H1 (cell line): ENCODE measurements at regions not wholly inside any gene's neighbourhood (a gene's known extent, or its start where the extent isn't known, plus 50 kb on each side); places are given as distances from the start of the nearest gene placed in this dataset.
"Not testable (repeated sequence)": the region's sequence is repeated elsewhere in the genome, so short reads cannot be mapped to it uniquely, and the experiment has no call there.

ENCODE experiments used
- CTCF ChIA-PET: fragments of 300-600 bp; sonication (Branson Sonifier 250); formaldehyde crosslinking; loops from one replicate; lab custom pipeline; 2021; ENCODE audit not compliant: partially characterized antibody; lab: Charles Lee
- POLR2A ChIA-PET: fragments of 300-600 bp; sonication (Branson Sonifier 250); formaldehyde crosslinking; loops from one replicate; lab custom pipeline; 2021; ENCODE audit warnings: inconsistent platforms; ENCODE audit not compliant: partially characterized antibody; lab: Charles Lee
- DNase-seq, 2 experiments: peaks; one replicate each; pipeline versions ENCODE4 v3.0.0 to v3.0.0-alpha.2; 2010 to 2022; ENCODE audit warnings: low spot score in 2 of 2, low read depth in 1 of 2, mixed read lengths in 1 of 2
- FAIRE-seq: peaks from 2 replicates; lab custom pipeline; 2011; peaks lifted over from hg19 to GRCh38; lab: Jason Lieb, UNC
- H2AFZ ChIP-seq: 2 replicates; pipeline ENCODE4 v1.8.1; 2012; ENCODE audit warnings: low read length, inconsistent platforms
- H2AK5ac ChIP-seq: 2 replicates; pipeline ENCODE4 v1.6.1; 2013; ENCODE audit warnings: low read depth, low read length
- H2BK120ac ChIP-seq: replicated peaks from 2 replicates; pipeline ENCODE3; 2013; ENCODE audit warnings: low read depth, low read length, inconsistent platforms
- H2BK12ac ChIP-seq: 2 replicates; pipeline ENCODE4 v1.6.1; 2013; ENCODE audit warnings: low read depth, low read length
- H2BK15ac ChIP-seq: 2 replicates; pipeline ENCODE4 v1.6.1; 2013; ENCODE audit warnings: low read length
- H2BK20ac ChIP-seq: 2 replicates; pipeline ENCODE4 v1.6.1; 2013; ENCODE audit warnings: low read length
- H2BK5ac ChIP-seq: 2 replicates; pipeline ENCODE4 v1.6.1; 2013; ENCODE audit warnings: low read depth, low read length
- H3K14ac ChIP-seq: 2 replicates; pipeline ENCODE4 v1.6.1; 2013; ENCODE audit warnings: inconsistent platforms; ENCODE audit not compliant: insufficient read length
- H3K18ac ChIP-seq: 2 replicates; pipeline ENCODE4 v1.6.1; 2013; ENCODE audit warnings: low read length; ENCODE audit errors: extremely low read depth
- H3K23ac ChIP-seq: 2 replicates; pipeline ENCODE4 v1.6.1; 2013; ENCODE audit warnings: inconsistent platforms; ENCODE audit not compliant: insufficient read length
- H3K23me2 ChIP-seq: 2 replicates; pipeline ENCODE4 v1.6.1; 2013; ENCODE audit warnings: low read depth, low read length
- H3K27ac ChIP-seq: 2 replicates; pipeline ENCODE4 v1.6.1; 2011; ENCODE audit warnings: low read depth, low read length, inconsistent platforms
- H3K27me3 ChIP-seq, 4 experiments: replicated peaks in 1 of 4; 1 replicate in 1 of 4; 2 replicates in 3 of 4; pipeline versions ENCODE4 v1.6.1 to v1.8.1; 2011 to 2013; ENCODE audit warnings: low read length in 3 of 4, mild to moderate bottlenecking in 3 of 4, inconsistent platforms in 2 of 4, mixed read lengths in 2 of 4, moderate library complexity in 1 of 4; ENCODE audit not compliant: control insufficient read depth in 3 of 4, insufficient read depth in 3 of 4; ENCODE audit errors: extremely low read depth in 1 of 4
- H3K36me3 ChIP-seq, 4 experiments: 2 replicates each; pipeline versions ENCODE4 v1.6.1 to v1.8.1; 2011 to 2013; ENCODE audit warnings: mild to moderate bottlenecking in 4 of 4, low read length in 3 of 4, moderate library complexity in 2 of 4, control low read depth in 1 of 4, inconsistent platforms in 1 of 4; ENCODE audit not compliant: insufficient read depth in 4 of 4, control insufficient read depth in 2 of 4
- H3K4ac ChIP-seq: replicated peaks from 2 replicates; pipeline ENCODE3; 2013; ENCODE audit warnings: low read length, low read depth, mixed read lengths, inconsistent platforms; ENCODE audit not compliant: insufficient read length
- H3K4me1 ChIP-seq, 4 experiments: replicated peaks in 1 of 4; 1 replicate in 1 of 4; 2 replicates in 3 of 4; pipeline versions ENCODE4 v1.6.1 to v1.8.1; 2011 to 2013; ENCODE audit warnings: low read length in 3 of 4, inconsistent platforms in 2 of 4, mixed read lengths in 1 of 4; ENCODE audit not compliant: insufficient read depth in 4 of 4, control insufficient read depth in 3 of 4
- H3K4me2 ChIP-seq, 2 experiments: 2 replicates each; pipeline versions ENCODE4 v1.6.1 to v1.8.1; 2011 to 2013; ENCODE audit warnings: low read depth in 2 of 2, low read length in 2 of 2, control low read depth in 1 of 2, inconsistent platforms in 1 of 2, mild to moderate bottlenecking in 1 of 2; ENCODE audit not compliant: insufficient read depth in 1 of 2
- H3K4me3 ChIP-seq, 4 experiments: fragments of 200-600, 300-600 bp in 1 of 4; sonication (generic), shearing (Covaris generic), sonication (Bioruptor Twin) in 1 of 4; 2 replicates each; pipeline versions ENCODE4 v1.5.1 to v1.8.1; 2011 to 2016; ENCODE audit warnings: low read length in 4 of 4, low read depth in 3 of 4, control low read depth in 2 of 4, inconsistent platforms in 2 of 4, mild to moderate bottlenecking in 2 of 4, mixed read lengths in 1 of 4, moderate library complexity in 1 of 4; ENCODE audit not compliant: insufficient read depth in 2 of 4; ENCODE audit errors: extremely low read depth in 1 of 4
- H3K56ac ChIP-seq: replicated peaks from 2 replicates; pipeline ENCODE3; 2013; ENCODE audit warnings: low read depth, mild to moderate bottlenecking, mixed read lengths, low read length, inconsistent platforms; ENCODE audit not compliant: insufficient read length
- H3K79me1 ChIP-seq: 2 replicates; pipeline ENCODE4 v1.6.1; 2013; ENCODE audit warnings: low read depth, low read length, control low read depth
- H3K79me2 ChIP-seq, 2 experiments: 2 replicates each; pipeline versions ENCODE4 v1.6.1 to v1.8.1; 2012 to 2013; ENCODE audit warnings: low read length in 2 of 2, mild to moderate bottlenecking in 2 of 2, inconsistent platforms in 1 of 2; ENCODE audit not compliant: insufficient read depth in 2 of 2, control insufficient read depth in 1 of 2
- H3K9ac ChIP-seq, 4 experiments: replicated peaks in 1 of 4; 1 replicate in 1 of 4; 2 replicates in 3 of 4; pipeline versions ENCODE4 v1.6.1 to v1.8.1; 2011 to 2013; ENCODE audit warnings: low read depth in 3 of 4, low read length in 3 of 4, control low read depth in 2 of 4, mild to moderate bottlenecking in 2 of 4, moderate library complexity in 2 of 4, inconsistent platforms in 1 of 4; ENCODE audit errors: extremely low read depth in 1 of 4
- H3K9me3 ChIP-seq, 2 experiments: 2 replicates each; pipeline versions ENCODE4 v1.6.1 to v1.8.1; 2012 to 2013; ENCODE audit warnings: mild to moderate bottlenecking in 2 of 2, moderate library complexity in 2 of 2, control low read depth in 1 of 2, inconsistent platforms in 1 of 2, low read depth in 1 of 2, low read length in 1 of 2, mixed read lengths in 1 of 2; ENCODE audit not compliant: insufficient read depth in 2 of 2
- H4K20me1 ChIP-seq, 2 experiments: replicated peaks in 1 of 2; 2 replicates each; pipeline versions ENCODE3 to v1.8.1; 2011 to 2013; ENCODE audit warnings: inconsistent platforms in 2 of 2, low read length in 2 of 2, mild to moderate bottlenecking in 1 of 2; ENCODE audit not compliant: insufficient read depth in 2 of 2, control insufficient read depth in 1 of 2
- H4K5ac ChIP-seq: 2 replicates; pipeline ENCODE4 v1.6.1; 2013; ENCODE audit warnings: low read length, low read depth, mixed read lengths, inconsistent platforms; ENCODE audit not compliant: insufficient read length
- H4K8ac ChIP-seq: 2 replicates; pipeline ENCODE4 v1.8.0; 2013; ENCODE audit warnings: mild to moderate bottlenecking, moderate library complexity, low read length, inconsistent platforms; ENCODE audit not compliant: insufficient read depth; ENCODE audit errors: extremely low read depth
- H4K91ac ChIP-seq: replicated peaks from 2 replicates; pipeline ENCODE3; 2013; ENCODE audit warnings: low read length, mixed read lengths, inconsistent platforms; ENCODE audit not compliant: insufficient read length
- WGBS, 2 experiments: shearing (Covaris generic) in 1 of 2; methylation state at CpG; one replicate each; pipeline versions ENCODE4 v1.1.6 to v1.1.7; 2013 to 2015; ENCODE audit warnings: low lambda C conversion rate in 2 of 2, mixed read lengths in 2 of 2, inconsistent platforms in 1 of 2, low coverage in 1 of 2, missing lambda C conversion rate in 1 of 2; ENCODE audit not compliant: insufficient replicate concordance in 2 of 2, insufficient coverage in 1 of 2, insufficient read length in 1 of 2; ENCODE audit errors: extremely low coverage in 1 of 2, missing lambda C conversion rate in 1 of 2; 5-methylcytosine and 5-hydroxymethylcytosine counted together

DNA sequence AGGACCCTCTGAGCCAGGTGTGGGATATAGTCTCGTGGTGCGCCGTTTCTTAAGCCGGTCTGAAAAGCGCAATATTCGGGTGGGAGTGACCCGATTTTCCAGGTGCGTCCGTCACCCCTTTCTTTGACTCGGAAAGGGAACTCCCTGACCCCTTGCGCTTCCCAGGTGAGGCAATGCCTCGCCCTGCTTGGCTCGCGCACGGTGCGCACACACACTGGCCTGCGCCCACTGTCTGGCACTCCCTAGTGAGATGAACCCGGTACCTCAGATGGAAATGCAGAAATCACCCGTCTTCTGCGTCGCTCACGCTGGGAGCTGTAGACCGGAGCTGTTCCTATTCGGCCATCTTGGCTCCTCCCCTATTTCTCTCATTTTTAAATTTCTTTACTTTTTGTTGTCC is 562.4 kb upstream of the RAB6C start:
- H3K27me3 ChIP-seq, H2AK5ac ChIP-seq, H3K27ac ChIP-seq, H3K36me3 ChIP-seq, H3K56ac ChIP-seq, H3K4me2 ChIP-seq, H3K79me1 ChIP-seq, H4K20me1 ChIP-seq, H2BK5ac ChIP-seq, H3K4me3 ChIP-seq, H4K8ac ChIP-seq, DNase-seq, H3K79me2 ChIP-seq, H3K9ac ChIP-seq, H2BK12ac ChIP-seq, FAIRE-seq, H3K14ac ChIP-seq, POLR2A ChIA-PET, H2BK20ac ChIP-seq, H2BK120ac ChIP-seq, CTCF ChIA-PET, H3K4me1 ChIP-seq, H2BK15ac ChIP-seq, H2AFZ ChIP-seq, H3K23me2 ChIP-seq, H3K23ac ChIP-seq, H4K91ac ChIP-seq, H3K9me3 ChIP-seq, H3K4ac ChIP-seq, H4K5ac ChIP-seq, H3K18ac ChIP-seq: not testable (repeated sequence)
- 97% methylated on average over 11 of the region's 24 CpGs; no CpG with 5 or more reads in 1 of the 2 experiments for WGBS, 2 experiments
